ENCODE measurements at regions not wholly inside any gene's neighbourhood (a gene's known extent, or its start where the extent isn't known, plus 50 kb on each side); places are given as distances from the start of the nearest gene placed in this dataset.

DNA sequence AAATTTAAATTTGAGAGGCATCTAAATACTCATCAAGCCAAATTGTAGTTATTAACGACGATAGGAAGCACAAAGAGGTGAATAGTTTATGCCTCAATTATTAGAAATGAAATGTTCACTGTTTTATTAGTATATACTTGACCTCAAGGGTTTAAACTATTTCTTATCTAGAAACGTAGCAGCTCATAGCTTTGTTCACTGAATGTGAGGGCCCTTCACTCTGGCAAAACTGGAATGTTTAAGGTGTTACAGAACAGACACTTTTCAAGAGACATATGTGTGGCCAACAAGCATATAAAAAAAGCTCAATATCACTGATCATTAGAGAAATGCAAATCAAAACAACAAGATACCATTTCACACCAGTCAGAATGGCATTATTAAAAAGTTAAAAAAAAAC, 151.2 kb upstream of the KCNN2 start:
- TF ChIP-seq, protein P1, sequence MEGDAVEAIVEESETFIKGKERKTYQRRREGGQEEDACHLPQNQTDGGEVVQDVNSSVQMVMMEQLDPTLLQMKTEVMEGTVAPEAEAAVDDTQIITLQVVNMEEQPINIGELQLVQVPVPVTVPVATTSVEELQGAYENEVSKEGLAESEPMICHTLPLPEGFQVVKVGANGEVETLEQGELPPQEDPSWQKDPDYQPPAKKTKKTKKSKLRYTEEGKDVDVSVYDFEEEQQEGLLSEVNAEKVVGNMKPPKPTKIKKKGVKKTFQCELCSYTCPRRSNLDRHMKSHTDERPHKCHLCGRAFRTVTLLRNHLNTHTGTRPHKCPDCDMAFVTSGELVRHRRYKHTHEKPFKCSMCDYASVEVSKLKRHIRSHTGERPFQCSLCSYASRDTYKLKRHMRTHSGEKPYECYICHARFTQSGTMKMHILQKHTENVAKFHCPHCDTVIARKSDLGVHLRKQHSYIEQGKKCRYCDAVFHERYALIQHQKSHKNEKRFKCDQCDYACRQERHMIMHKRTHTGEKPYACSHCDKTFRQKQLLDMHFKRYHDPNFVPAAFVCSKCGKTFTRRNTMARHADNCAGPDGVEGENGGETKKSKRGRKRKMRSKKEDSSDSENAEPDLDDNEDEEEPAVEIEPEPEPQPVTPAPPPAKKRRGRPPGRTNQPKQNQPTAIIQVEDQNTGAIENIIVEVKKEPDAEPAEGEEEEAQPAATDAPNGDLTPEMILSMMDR (conservative IDR thresholded peaks at IDR 0.05; ENCODE audit: low read depth, low read length): no peak
- no peak for DNase-seq (ENCODE audit: low read depth)
- no peak overlapping the region for H3K4me3 ChIP-seq (ENCODE audit: low read length)

DNA sequence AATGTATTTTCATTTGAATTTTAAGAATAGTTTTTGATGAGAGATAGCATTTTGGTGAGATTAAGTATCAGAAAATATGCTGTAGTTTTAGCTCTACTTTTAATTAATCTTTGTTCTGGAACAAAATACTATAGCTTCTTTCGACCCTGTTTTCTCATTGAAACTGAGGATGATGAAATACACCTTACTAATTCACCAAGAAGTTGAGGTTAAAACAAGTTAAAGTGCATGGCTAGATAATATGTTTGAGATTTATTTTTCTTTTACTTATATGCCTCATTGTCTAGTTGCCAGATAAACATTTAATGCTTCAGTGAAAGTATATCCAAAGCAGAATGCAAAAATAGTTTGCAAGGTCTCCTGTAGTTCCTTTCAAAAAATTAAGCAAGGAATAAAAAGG, 140.1 kb upstream of the KCNN2 start:
- TF ChIP-seq, protein P1 (conservative IDR thresholded peaks at IDR 0.05; ENCODE audit: low read depth, low read length): no peak
- no peak for DNase-seq (ENCODE audit: low read depth)
- no peak overlapping the region for H3K4me3 ChIP-seq (ENCODE audit: low read length)

DNA sequence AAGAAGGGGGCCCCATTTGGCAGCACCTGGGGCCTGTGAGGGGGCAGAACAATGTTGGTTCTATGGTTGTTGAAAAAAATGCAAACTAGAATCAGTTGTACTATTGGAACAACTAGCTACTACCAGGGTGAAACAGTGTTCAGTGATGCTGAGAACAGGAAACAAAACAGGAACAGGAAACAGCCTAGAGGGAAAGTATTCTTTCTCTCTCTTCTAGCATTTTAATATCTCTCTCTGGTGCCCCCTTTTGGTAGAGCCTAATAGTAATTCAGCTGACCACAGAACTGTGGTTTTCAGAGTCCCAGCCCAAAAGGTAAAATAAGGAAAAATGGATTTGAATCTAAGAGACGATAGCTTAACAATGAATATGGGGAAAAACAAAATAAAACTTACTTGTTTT, 138.0 kb upstream of the KCNN2 start:
- no peak overlapping the region for H3K4me3 ChIP-seq (ENCODE audit: low read length)
- no peak for DNase-seq (ENCODE audit: low read depth)
- TF ChIP-seq, protein P1 (conservative IDR thresholded peaks at IDR 0.05; ENCODE audit: low read depth, low read length): peak; percentile 33

DNA sequence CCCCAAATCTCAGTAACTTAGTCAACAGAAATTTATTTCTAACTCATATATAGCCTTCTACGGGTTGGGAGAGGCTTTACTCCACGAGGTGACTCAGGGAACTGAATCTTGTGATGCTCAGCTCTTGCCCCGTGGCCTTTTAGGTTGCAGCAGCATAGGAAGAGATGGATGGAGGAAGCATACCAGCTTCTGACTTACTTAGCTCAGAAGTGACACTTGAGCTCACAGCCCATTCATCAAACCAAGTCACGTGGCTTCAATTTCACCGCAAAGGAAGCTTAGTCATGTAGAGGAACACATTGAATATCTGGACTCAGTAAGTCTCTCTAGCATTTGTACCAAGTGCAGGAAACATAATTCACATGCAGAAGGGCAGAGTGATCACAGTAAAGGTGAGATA, 124.1 kb upstream of the KCNN2 start:
- no peak overlapping the region for H3K4me3 ChIP-seq (ENCODE audit: low read length)
- TF ChIP-seq, protein P1 (conservative IDR thresholded peaks at IDR 0.05; ENCODE audit: low read depth, low read length): no peak
- DNase-seq (ENCODE audit: low read depth): no peak

DNA sequence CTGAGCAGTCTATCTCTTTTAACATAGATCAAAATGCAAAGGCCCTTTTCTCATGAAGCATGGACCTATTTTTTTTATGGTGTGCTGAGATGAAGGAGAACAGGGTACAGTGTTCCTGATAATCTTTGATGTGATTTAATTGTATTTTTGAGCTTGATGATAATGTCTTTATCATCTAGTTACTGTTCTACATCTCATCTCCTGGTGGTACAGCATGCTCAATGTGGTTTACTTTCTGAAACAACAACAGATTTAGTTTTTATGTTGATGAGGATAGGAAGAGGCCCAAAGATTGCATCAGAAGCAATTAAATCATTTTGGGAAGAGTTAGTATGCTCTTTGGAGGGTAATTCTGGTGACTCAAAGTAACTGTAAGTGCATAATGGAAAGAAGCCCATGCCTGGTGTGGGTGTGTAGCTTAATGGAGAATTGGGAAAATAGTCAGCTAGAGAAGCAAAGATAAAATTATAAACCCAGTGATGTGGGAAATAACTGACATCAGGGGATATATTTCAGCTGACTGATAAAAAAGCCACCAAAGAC, 123.0 kb upstream of the KCNN2 start:
- TF ChIP-seq, protein P1 (conservative IDR thresholded peaks at IDR 0.05; ENCODE audit: low read depth, low read length): no peak
- H3K4me3 ChIP-seq (ENCODE audit: low read length): no peak overlapping the region
- DNase-seq (ENCODE audit: low read depth): no peak

DNA sequence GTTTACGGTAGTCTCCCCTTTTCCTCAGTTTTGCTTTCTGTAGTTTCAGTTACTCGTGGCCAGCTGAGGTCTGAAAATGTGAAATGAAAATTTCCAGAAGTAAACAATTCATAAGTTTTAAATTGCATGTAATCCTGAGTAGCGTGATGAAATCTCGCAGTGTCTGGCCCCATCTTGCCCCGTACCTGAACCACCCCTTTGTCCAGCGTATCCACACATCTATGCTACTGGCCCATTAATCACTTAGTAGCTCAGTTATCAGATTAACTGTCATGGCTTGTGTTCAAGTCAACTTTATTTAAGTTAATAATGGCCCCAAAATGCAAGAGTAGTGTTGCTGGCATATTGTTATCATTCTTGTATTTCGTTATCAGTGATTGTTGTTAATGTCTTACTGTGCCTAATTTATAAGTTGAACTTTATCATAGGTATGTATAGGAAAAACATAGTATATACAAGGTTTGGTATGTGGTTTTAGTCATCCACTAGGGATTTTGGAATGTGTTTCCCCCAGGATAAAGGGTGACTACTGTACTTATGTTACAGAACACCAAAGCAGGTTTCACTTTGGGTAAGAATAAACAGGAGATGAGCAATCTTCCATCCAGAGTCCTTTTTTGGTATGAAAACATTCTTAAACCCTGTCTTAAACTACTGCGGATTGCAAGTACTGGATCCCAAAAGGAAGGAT, 118.4 kb upstream of the KCNN2 start:
- no peak overlapping the region for H3K4me3 ChIP-seq (ENCODE audit: low read length)
- no peak for DNase-seq (ENCODE audit: low read depth)
- TF ChIP-seq, protein P1 (conservative IDR thresholded peaks at IDR 0.05; ENCODE audit: low read depth, low read length): no peak

DNA sequence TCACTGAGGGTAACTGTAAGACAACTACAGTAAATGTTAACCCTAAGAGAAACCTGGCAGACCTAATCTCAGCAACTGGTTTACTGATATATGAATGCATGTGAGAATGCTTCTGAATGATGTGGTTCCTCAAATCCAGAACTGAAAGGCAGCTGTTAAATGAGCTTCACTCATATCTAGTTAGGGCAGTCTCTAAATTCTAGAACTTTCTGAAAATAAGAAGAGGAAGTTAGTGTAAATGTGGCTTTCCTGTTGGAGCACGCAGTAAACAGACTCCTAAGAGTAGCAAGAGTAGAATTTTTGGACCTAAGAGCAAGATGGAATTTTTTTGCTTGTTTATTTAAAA, 117.9 kb upstream of the KCNN2 start:
- no peak overlapping the region for H3K4me3 ChIP-seq (ENCODE audit: low read length)
- TF ChIP-seq, protein P1 (conservative IDR thresholded peaks at IDR 0.05; ENCODE audit: low read depth, low read length): no peak
- DNase-seq (ENCODE audit: low read depth): no peak
